ENCODE measurements at regions not wholly inside any gene's neighbourhood (a gene's known extent, or its start where the extent isn't known, plus 50 kb on each side); places are given as distances from the start of the nearest gene placed in this dataset.
"Not testable (repeated sequence)": the region's sequence is repeated elsewhere in the genome, so short reads cannot be mapped to it uniquely, and the experiment has no call there.

GRCh38 chr13:33659466-33659865 is 158.5 kb upstream of the RFC3 start:
- no peak for DNase-seq (ENCODE audit: low spot score)

GRCh38 chr13:33659894-33660293 is 158.1 kb upstream of the RFC3 start:
- no peak for DNase-seq (ENCODE audit: low spot score)

- no peak for DNase-seq (ENCODE audit: low spot score)
These were observed 155.6 kb upstream of the RFC3 start for GRCh38 chr13:33662392-33662791.

GRCh38 chr13:33665626-33666175 is 152.2 kb upstream of the RFC3 start:
- DNase-seq (ENCODE audit: low spot score): no peak

- no peak for DNase-seq (ENCODE audit: low spot score)
These were observed 146.4 kb upstream of the RFC3 start for GRCh38 chr13:33671560-33671959.

GRCh38 chr13:33672022-33672421 is 145.9 kb upstream of the RFC3 start:
- DNase-seq (ENCODE audit: low spot score): not testable (repeated sequence)

- peak; percentile 38 for DNase-seq (ENCODE audit: low spot score)
These were observed 141.6 kb upstream of the RFC3 start for GRCh38 chr13:33676045-33676989.

- no peak for DNase-seq (ENCODE audit: low spot score)
These were observed 140.7 kb upstream of the RFC3 start for GRCh38 chr13:33677215-33677614.

- no peak for DNase-seq (ENCODE audit: low spot score)
These were observed 139.9 kb upstream of the RFC3 start for GRCh38 chr13:33678084-33678483.

- peak; percentile 87 for DNase-seq (ENCODE audit: low spot score)
These were observed 138.9 kb upstream of the RFC3 start for GRCh38 chr13:33678906-33679657.

- no peak for DNase-seq (ENCODE audit: low spot score)
These were observed 138.3 kb upstream of the RFC3 start for GRCh38 chr13:33679658-33680012.

- no peak for DNase-seq (ENCODE audit: low spot score)
These were observed 135.9 kb upstream of the RFC3 start for GRCh38 chr13:33682020-33682564.

GRCh38 chr13:33682646-33683045 is 135.3 kb upstream of the RFC3 start:
- DNase-seq (ENCODE audit: low spot score): not testable (repeated sequence)

GRCh38 chr13:33683376-33683775 is 134.6 kb upstream of the RFC3 start:
- DNase-seq (ENCODE audit: low spot score): no peak

GRCh38 chr13:33684874-33685273 is 133.1 kb upstream of the RFC3 start:
- DNase-seq (ENCODE audit: low spot score): no peak

GRCh38 chr13:33686772-33687480 is 131.0 kb upstream of the RFC3 start:
- DNase-seq (ENCODE audit: low spot score): no peak

- no peak for DNase-seq (ENCODE audit: low spot score)
These were observed 127.6 kb upstream of the RFC3 start for GRCh38 chr13:33690354-33690753.

GRCh38 chr13:33691980-33692379 is 126.0 kb upstream of the RFC3 start:
- no peak for DNase-seq (ENCODE audit: low spot score)

- no peak for DNase-seq (ENCODE audit: low spot score)
These were observed 125.4 kb upstream of the RFC3 start for GRCh38 chr13:33692531-33692930.

- DNase-seq (ENCODE audit: low spot score): no peak
These were observed 123.4 kb upstream of the RFC3 start for GRCh38 chr13:33694546-33694945.

GRCh38 chr13:33696530-33696929 is 121.4 kb upstream of the RFC3 start:
- no peak for DNase-seq (ENCODE audit: low spot score)

GRCh38 chr13:33697926-33698325 is 120.0 kb upstream of the RFC3 start:
- no peak for DNase-seq (ENCODE audit: low spot score)

Measured in A172 (cell line).